Mesothelial cell of epicardium (in vitro differentiated cells): ENCODE measurements at regions not wholly inside any gene's neighbourhood (a gene's known extent, or its start where the extent isn't known, plus 50 kb on each side); places are given as distances from the start of the nearest gene placed in this dataset.

Experiments used
- DNase-seq, 2 experiments: peaks; one replicate each; pipeline ENCODE4 v3.0.0; 2021; ENCODE audit warnings: low spot score in 2 of 2; ENCODE audit not compliant: unreplicated experiment in 2 of 2
- H3K27ac Mint-ChIP-seq: 2 replicates; pipeline ENCODE4 v1.8.0; 2021; ENCODE audit warnings: mixed read lengths
- H3K27me3 Mint-ChIP-seq: 2 replicates; pipeline ENCODE4 v1.8.0; 2021; ENCODE audit warnings: low read depth, mixed read lengths
- H3K36me3 Mint-ChIP-seq: 2 replicates; pipeline ENCODE4 v1.8.0; 2021; ENCODE audit warnings: mixed read lengths
- H3K4me1 Mint-ChIP-seq: 2 replicates; pipeline ENCODE4 v1.8.0; 2021; ENCODE audit warnings: mixed read lengths
- H3K4me3 Mint-ChIP-seq: 2 replicates; pipeline ENCODE4 v1.8.0; 2021; ENCODE audit warnings: mild to moderate bottlenecking, moderate library complexity, mixed read lengths
- H3K9me3 Mint-ChIP-seq: 2 replicates; pipeline ENCODE4 v1.8.0; 2021; ENCODE audit warnings: mixed read lengths
- TF ChIP-seq, protein P1 (sequence below): fragments of 200-600 bp; sonication (generic); IDR thresholded peaks from one replicate; pipeline ENCODE4 v1.5.0; 2021; ENCODE audit warnings: antibody characterized with exemption; ENCODE audit not compliant: unreplicated experiment

- TF ChIP-seq, protein P1, sequence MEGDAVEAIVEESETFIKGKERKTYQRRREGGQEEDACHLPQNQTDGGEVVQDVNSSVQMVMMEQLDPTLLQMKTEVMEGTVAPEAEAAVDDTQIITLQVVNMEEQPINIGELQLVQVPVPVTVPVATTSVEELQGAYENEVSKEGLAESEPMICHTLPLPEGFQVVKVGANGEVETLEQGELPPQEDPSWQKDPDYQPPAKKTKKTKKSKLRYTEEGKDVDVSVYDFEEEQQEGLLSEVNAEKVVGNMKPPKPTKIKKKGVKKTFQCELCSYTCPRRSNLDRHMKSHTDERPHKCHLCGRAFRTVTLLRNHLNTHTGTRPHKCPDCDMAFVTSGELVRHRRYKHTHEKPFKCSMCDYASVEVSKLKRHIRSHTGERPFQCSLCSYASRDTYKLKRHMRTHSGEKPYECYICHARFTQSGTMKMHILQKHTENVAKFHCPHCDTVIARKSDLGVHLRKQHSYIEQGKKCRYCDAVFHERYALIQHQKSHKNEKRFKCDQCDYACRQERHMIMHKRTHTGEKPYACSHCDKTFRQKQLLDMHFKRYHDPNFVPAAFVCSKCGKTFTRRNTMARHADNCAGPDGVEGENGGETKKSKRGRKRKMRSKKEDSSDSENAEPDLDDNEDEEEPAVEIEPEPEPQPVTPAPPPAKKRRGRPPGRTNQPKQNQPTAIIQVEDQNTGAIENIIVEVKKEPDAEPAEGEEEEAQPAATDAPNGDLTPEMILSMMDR: no peak
- no peak for DNase-seq
- no peaks in the 10 kb centered on the region for H3K4me1 Mint-ChIP-seq
- no peaks in the 10 kb centered on the region for H3K9me3 Mint-ChIP-seq
- no peaks in the 10 kb centered on the region for H3K36me3 Mint-ChIP-seq
- H3K27ac Mint-ChIP-seq: no peak overlapping the region
- H3K27me3 Mint-ChIP-seq: peaks cover 78% of the 10 kb centered on the region
- H3K4me3 Mint-ChIP-seq: no peak overlapping the region
Observed at GRCh38 chr13:111654531-111654930, 334.1 kb downstream of the TEX29 start.

- Mint-ChIP-seq H3K4me1 (no peaks in the 10 kb centered on the region), H3K4me3 (no peak overlapping the region), H3K36me3 (no peaks in the 10 kb centered on the region), H3K9me3 (no peaks in the 10 kb centered on the region), H3K27ac (no peak overlapping the region), H3K27me3 (peaks cover 71% of the 10 kb centered on the region)
- no peak for DNase-seq
- TF ChIP-seq, protein P1: no peak
Observed at GRCh38 chr13:111656439-111656838, 336.0 kb downstream of the TEX29 start.

DNA sequence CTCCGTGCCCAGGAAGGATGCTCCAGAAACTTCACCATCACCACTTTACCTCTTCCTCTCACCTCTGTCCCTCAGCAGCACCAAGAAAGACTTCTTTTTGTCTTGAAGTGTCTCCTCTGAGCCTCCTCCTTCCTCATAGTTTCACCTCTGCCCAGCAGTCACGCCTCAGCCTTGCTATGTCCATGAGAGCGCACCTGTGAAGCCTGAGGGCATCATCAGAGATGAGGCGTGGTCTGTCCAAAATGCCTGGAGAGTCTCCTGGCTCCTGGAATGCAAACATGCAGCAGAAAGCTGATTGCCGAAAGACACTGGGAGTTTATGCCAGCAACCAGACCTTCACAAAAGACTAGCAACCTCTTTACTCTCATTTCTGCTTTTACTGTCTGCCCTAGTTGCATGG is 336.6 kb downstream of the TEX29 start:
- H3K4me1 Mint-ChIP-seq: no peaks in the 10 kb centered on the region
- H3K9me3 Mint-ChIP-seq: no peaks in the 10 kb centered on the region
- peaks cover 68% of the 10 kb centered on the region for H3K27me3 Mint-ChIP-seq
- H3K36me3 Mint-ChIP-seq: no peaks in the 10 kb centered on the region
- no peak overlapping the region for H3K27ac Mint-ChIP-seq
- no peak overlapping the region for H3K4me3 Mint-ChIP-seq
- no peak for DNase-seq
- TF ChIP-seq, protein P1: no peak

GRCh38 chr13:111658145-111659100 is 338.0 kb downstream of the TEX29 start:
- Mint-ChIP-seq H3K27me3 (peaks cover 69% of the 10 kb centered on the region), H3K36me3 (no peaks in the 10 kb centered on the region), H3K27ac (no peak overlapping the region), H3K9me3 (no peaks in the 10 kb centered on the region), H3K4me3 (no peak overlapping the region), H3K4me1 (no peaks in the 10 kb centered on the region)
- no peak for DNase-seq
- TF ChIP-seq, protein P1: no peak

DNA sequence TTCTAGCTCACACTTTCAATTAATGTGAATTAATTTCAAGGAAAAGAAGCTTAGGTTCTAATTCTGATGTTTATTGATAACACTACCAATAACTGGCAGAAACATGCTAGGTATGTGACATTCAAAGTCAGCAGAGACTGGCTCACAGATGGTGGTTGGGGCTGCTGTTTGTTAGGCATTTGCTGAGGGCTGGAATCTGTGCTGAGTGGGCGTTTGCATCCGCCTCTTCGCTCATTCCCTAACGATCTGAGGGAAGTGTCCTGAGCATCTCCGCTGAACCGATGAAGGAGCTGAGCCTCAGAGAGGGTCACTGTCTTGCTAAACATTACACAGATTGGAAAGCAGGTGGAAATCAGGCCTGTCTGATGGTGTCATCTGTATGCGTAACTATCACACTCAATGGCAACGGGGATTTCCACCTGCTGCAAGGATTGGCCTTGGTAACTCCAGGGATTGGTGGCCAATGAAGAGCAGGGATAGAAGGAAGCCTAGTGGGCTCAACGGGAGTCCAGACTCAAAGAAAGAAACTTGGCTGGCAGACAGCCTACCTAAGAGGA is 338.9 kb downstream of the TEX29 start:
- Mint-ChIP-seq H3K9me3 (no peaks in the 10 kb centered on the region), H3K4me3 (no peak overlapping the region), H3K4me1 (no peaks in the 10 kb centered on the region), H3K36me3 (no peaks in the 10 kb centered on the region), H3K27ac (no peak overlapping the region), H3K27me3 (peaks cover 66% of the 10 kb centered on the region)
- TF ChIP-seq, protein P1: no peak
- DNase-seq: no peak
